Mesothelial cell of epicardium (in vitro differentiated cells): ENCODE measurements at regions not wholly inside any gene's neighbourhood (a gene's known extent, or its start where the extent isn't known, plus 50 kb on each side); places are given as distances from the start of the nearest gene placed in this dataset.
A peak's percentile ranks its signal among the peaks of the same experiment; 100 is the strongest.
"Not testable (repeated sequence)": the region's sequence is repeated elsewhere in the genome, so short reads cannot be mapped to it uniquely, and the experiment has no call there.

Experiments
- DNase-seq, 2 experiments: peaks; one replicate each; pipeline ENCODE4 v3.0.0; 2021; ENCODE audit warnings: low spot score in 2 of 2; ENCODE audit not compliant: unreplicated experiment in 2 of 2
- H3K27ac Mint-ChIP-seq: 2 replicates; pipeline ENCODE4 v1.8.0; 2021; ENCODE audit warnings: mixed read lengths
- H3K27me3 Mint-ChIP-seq: 2 replicates; pipeline ENCODE4 v1.8.0; 2021; ENCODE audit warnings: low read depth, mixed read lengths
- H3K36me3 Mint-ChIP-seq: 2 replicates; pipeline ENCODE4 v1.8.0; 2021; ENCODE audit warnings: mixed read lengths
- H3K4me1 Mint-ChIP-seq: 2 replicates; pipeline ENCODE4 v1.8.0; 2021; ENCODE audit warnings: mixed read lengths
- H3K4me3 Mint-ChIP-seq: 2 replicates; pipeline ENCODE4 v1.8.0; 2021; ENCODE audit warnings: mild to moderate bottlenecking, moderate library complexity, mixed read lengths
- H3K9me3 Mint-ChIP-seq: 2 replicates; pipeline ENCODE4 v1.8.0; 2021; ENCODE audit warnings: mixed read lengths
- TF ChIP-seq, protein P1 (sequence below): fragments of 200-600 bp; sonication (generic); IDR thresholded peaks from one replicate; pipeline ENCODE4 v1.5.0; 2021; ENCODE audit warnings: antibody characterized with exemption; ENCODE audit not compliant: unreplicated experiment

DNA sequence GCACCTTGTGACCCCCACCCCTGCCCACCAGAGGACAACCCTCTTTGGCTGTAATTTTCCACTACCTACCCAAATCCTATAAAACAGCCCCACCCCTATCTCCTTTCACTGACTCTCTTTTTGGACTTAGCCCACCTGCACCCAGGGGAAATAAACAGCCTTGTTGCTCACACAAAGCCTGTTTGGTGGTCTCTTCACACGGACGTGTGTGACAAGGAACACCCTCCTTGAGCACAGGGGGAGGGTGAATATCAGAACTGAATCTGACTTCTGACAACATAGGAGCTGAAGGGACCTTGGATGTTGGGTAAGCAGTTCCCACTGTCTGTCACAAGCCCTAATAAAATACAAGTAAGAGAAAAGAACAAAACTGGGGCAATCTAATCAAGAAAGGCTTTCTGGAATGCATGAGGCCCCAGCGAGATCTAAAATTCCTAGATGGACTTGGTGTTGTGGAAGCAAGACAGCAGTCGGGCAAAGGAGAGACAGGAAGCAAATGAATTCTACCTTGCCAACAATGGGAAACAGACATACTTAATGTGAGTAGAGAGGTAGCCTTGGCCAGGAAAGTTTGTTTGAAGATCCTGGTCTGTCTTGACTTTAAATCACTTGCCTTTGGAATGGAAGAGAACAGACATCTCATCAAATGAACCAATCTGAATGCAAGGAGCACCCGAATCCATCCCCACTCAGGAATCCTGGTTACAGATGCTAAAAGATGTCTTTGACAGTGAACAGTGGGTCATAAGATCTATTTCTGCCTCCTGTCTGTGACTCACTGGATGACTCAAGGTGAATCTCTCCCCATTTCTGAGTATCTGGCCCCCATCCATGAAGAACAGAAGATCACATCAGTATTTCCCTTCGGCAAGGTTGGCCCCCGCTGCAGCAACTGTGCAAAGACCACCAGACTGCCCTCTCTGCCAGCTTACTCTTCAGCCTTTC lies 53.3 kb downstream of the OLFML3 start:
- Mint-ChIP-seq H3K27ac (no peak overlapping the region), H3K9me3 (no peaks in the 10 kb centered on the region), H3K36me3 (no peaks in the 10 kb centered on the region), H3K27me3 (no peaks in the 10 kb centered on the region), H3K4me3 (no peak overlapping the region), H3K4me1 (no peaks in the 10 kb centered on the region)
- DNase-seq: no peak
- TF ChIP-seq, protein P1, sequence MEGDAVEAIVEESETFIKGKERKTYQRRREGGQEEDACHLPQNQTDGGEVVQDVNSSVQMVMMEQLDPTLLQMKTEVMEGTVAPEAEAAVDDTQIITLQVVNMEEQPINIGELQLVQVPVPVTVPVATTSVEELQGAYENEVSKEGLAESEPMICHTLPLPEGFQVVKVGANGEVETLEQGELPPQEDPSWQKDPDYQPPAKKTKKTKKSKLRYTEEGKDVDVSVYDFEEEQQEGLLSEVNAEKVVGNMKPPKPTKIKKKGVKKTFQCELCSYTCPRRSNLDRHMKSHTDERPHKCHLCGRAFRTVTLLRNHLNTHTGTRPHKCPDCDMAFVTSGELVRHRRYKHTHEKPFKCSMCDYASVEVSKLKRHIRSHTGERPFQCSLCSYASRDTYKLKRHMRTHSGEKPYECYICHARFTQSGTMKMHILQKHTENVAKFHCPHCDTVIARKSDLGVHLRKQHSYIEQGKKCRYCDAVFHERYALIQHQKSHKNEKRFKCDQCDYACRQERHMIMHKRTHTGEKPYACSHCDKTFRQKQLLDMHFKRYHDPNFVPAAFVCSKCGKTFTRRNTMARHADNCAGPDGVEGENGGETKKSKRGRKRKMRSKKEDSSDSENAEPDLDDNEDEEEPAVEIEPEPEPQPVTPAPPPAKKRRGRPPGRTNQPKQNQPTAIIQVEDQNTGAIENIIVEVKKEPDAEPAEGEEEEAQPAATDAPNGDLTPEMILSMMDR: no peak

DNA sequence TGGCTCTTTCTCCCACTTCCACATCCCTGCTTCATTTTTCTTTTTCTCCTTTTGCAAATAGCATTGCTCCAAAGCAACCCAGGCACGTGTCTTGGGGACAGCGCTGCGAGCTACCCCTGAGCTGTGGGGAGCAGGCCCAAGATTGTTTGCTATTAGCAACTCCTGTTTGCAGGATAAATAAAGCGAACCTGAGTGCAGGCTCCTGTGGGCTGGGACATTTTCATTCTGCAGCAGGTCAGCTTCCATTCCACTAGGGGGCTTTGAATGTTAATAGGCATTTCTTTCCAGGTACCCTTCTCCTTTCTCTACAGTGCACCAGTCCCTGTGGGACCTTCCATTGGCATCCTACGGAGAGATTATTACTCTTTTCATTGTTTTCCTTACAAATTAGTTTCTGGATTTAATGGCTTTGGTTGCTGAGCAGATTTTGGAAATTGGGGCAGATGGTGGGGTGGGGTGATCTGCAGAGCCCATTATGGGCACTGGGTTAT lies 54.0 kb downstream of the OLFML3 start:
- no peaks in the 10 kb centered on the region for H3K36me3 Mint-ChIP-seq
- TF ChIP-seq, protein P1: peak; percentile 70
- H3K27me3 Mint-ChIP-seq: no peaks in the 10 kb centered on the region

DNA sequence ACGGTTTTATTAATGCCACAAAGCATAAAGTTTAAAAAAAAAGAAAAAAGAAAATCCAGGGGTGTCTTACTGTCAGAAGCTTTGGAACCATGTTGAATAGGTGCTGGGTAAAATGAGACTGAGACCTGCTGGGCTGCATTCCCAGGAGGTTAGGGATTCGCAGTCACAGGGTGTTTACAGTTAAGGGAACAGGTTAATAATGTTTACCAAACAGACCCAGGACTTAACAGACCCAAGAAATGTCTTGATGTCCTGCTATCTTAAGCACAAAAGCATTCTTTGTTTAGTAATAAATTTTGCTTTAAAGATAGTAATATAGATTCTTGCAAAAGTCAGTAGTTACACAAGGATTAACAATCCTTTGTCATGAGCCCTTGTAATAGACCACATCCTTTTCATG lies 54.7 kb downstream of the OLFML3 start:
- H3K4me1 Mint-ChIP-seq: no peaks in the 10 kb centered on the region
- no peak overlapping the region for H3K4me3 Mint-ChIP-seq
- H3K27me3 Mint-ChIP-seq: no peaks in the 10 kb centered on the region
- H3K27ac Mint-ChIP-seq: no peak overlapping the region
- H3K9me3 Mint-ChIP-seq: no peaks in the 10 kb centered on the region
- no peak for DNase-seq
- no peaks in the 10 kb centered on the region for H3K36me3 Mint-ChIP-seq
- TF ChIP-seq, protein P1: no peak

More for the DNA sequence above, 54.0 kb downstream of the OLFML3 start:
- DNase-seq: no peak
- Mint-ChIP-seq H3K9me3 (no peaks in the 10 kb centered on the region), H3K27ac (no peak overlapping the region), H3K4me3 (no peak overlapping the region), H3K4me1 (no peaks in the 10 kb centered on the region)

DNA sequence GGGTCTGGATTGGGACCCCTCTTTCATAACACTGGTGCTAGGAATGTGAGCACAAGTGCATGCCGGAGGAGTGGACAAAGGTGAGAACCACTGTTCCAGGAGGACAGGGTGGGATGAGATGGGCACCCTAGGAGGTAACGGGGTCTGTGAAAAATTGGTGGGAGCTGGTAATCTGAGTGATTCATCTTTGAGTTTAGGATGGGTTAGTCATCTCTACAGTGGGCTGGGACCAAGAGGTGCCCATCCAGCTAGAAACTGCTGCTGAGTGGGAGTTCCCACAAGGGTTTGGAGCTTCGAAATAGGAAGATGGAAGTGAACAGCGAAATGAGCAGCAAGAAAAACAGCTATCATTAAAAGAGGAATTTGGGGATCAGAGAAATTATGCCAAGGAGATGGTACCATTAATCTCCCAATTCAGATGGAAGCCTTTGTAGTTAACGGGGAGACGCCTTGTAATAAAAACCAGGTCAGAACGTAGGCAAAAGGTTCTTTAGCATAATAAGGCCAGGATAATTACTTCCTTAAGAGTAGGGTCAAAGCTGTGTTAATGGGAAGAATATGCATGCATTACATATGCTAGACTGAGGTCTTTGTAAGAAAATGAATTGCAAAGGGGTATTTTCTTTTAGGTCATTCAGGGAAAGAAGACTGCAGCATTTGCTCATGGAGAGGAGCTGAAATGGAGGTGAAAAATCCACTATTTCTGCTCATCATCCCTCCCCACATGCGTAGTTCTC lies 55.5 kb downstream of the OLFML3 start:
- Mint-ChIP-seq H3K36me3 (no peaks in the 10 kb centered on the region), H3K27me3 (no peaks in the 10 kb centered on the region), H3K9me3 (no peaks in the 10 kb centered on the region), H3K27ac (no peak overlapping the region), H3K4me1 (no peaks in the 10 kb centered on the region), H3K4me3 (no peak overlapping the region)
- DNase-seq: no peak
- TF ChIP-seq, protein P1: no peak

DNA sequence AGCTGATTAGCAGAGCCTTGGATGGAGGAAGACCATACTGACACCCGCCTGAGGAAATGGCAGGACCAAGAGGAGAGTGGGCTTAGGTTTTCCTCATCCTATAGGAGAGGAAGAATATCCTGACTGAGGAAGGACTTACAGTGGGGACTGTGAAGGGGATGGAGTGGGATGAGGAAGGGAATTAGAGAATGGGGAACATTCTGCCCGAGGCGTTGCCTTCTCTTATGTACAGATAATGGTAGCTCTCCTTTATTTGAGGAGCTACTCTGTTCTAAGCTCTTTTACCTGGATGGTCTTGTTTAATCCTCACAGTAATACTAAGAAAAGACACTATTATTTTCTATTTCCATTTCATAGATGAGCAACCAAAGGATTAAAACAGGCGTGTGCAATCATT lies 56.0 kb downstream of the OLFML3 start:
- TF ChIP-seq, protein P1: no peak
- Mint-ChIP-seq H3K9me3 (no peaks in the 10 kb centered on the region), H3K27me3 (no peaks in the 10 kb centered on the region), H3K27ac (no peak overlapping the region), H3K36me3 (no peaks in the 10 kb centered on the region), H3K4me3 (no peak overlapping the region), H3K4me1 (no peaks in the 10 kb centered on the region)
- no peak for DNase-seq

DNA sequence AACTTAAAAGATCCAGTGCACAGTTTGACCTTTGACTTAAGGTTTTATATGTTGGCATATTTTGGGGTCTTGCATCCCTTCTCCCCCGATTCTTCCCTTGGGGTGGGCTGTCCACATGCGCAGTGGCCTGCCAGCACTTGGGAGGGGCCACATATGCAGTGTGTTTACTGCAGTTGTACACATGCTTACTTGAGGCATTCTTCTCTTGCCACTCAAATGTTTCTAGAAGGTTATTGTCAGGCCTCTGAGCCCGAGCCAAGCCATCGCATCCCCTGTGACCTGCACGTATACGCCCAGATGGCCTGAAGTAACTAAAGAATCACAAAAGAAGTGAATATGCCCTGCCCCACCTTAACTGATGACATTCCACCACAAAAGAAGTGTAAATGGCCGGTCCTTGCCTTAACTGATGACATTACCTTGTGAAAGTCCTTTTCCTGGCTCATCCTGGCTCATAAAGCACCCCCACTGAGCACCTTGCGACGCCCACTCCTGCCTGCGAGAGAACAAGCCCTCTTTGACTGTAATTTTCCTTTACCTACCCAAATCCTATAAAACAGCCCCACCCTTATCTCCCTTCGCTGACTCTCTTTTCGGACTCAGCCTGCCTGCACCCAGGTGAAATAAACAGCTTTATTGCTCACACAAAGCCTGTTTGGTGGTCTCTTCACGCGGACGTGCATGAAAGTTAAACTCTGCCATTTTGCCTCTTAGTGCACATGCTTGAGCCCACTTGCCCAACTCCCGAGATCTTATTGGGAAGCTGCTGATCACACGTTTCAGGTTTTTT lies 57.8 kb downstream of the OLFML3 start:
- DNase-seq, H3K27ac Mint-ChIP-seq, H3K9me3 Mint-ChIP-seq, H3K27me3 Mint-ChIP-seq, H3K36me3 Mint-ChIP-seq, H3K4me1 Mint-ChIP-seq, H3K4me3 Mint-ChIP-seq: not testable (repeated sequence)
